ENCODE measurements at regions not wholly inside any gene's neighbourhood (a gene's known extent, or its start where the extent isn't known, plus 50 kb on each side); places are given as distances from the start of the nearest gene placed in this dataset.

DNA sequence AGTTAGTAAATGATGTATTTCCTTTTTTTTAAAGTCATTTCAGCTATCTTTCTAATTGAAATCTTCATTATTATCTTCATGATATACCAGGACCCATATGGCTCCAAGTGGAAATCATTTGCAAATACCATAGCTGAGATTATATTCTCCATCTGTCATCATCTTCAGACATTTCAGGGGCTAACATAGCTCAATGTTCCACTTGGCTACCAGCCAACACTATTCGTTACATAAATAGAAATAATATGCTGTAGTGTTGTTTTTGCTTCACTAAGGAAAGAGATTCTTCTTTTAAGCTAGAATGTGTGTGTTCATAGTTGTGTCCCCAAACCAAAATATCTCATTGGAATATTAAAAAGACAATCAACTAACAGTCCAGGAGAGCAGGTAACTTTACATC is 225.1 kb downstream of the DIO2 start:
- Histone ChIP-seq H3K27me3 (ENCODE audit: insufficient read depth, low read length) (peaks cover 25% of the 10 kb centered on the region; the same call in 1 of the 2 replicates), H2BK120ac (ENCODE audit: low read depth, low read length, poor library complexity, severe bottlenecking) (no peak overlapping the region), H3K23me2 (ENCODE audit: insufficient read length, low read depth, low read length, poor library complexity, severe bottlenecking) (no peaks in the 10 kb centered on the region), H2BK15ac (ENCODE audit: low read depth, low read length) (no peak overlapping the region), H4K20me1 (ENCODE audit: control insufficient read depth, insufficient read depth, insufficient read length) (no peaks in the 10 kb centered on the region), H3K14ac (ENCODE audit: insufficient read depth, low read length) (no peak overlapping the region), H2BK5ac (ENCODE audit: insufficient read length, low read length) (no peak overlapping the region), H3K27ac (ENCODE audit: insufficient read length, low read depth, low read length) (no peak overlapping the region), H3K79me2 (ENCODE audit: insufficient read depth, low read length) (no peaks in the 10 kb centered on the region; the same call in 1 of the 2 replicates), H2AFZ (ENCODE audit: low read length) (no peak overlapping the region), H4K91ac (ENCODE audit: insufficient read length, low read depth, low read length) (no peak overlapping the region), H3K4me1 (ENCODE audit: insufficient read depth, low read length) (no peaks in the 10 kb centered on the region), H3K79me1 (ENCODE audit: insufficient read depth, low read depth, low read length, poor library complexity, severe bottlenecking) (no peaks in the 10 kb centered on the region), H4K5ac (ENCODE audit: insufficient read length, low read depth, low read length) (no peak overlapping the region), H3K9me3 (ENCODE audit: control insufficient read depth, low read depth, low read length) (no peaks in the 10 kb centered on the region), H2AK5ac (ENCODE audit: insufficient read length, low read length) (no peak overlapping the region), H3K4ac (ENCODE audit: low read depth, low read length) (no peak overlapping the region), H3T11ph (ENCODE audit: low read length) (no peak overlapping the region), H2BK20ac (ENCODE audit: low read depth, low read length, poor library complexity, severe bottlenecking) (no peak overlapping the region), H3K23ac (ENCODE audit: insufficient read length, low read depth, low read length) (no peak overlapping the region), H2BK12ac (ENCODE audit: insufficient read length, low read depth, low read length) (no peak overlapping the region), H4K8ac (replicated peaks; ENCODE audit: insufficient read length, low read depth, low read length) (no peak overlapping the region), H3K4me2 (ENCODE audit: insufficient read depth, insufficient read length, low read length) (no peak overlapping the region), H3K9ac (ENCODE audit: extremely low read depth, insufficient read length, low read length) (no peak overlapping the region), H3K18ac (ENCODE audit: insufficient read length, low read depth, low read length) (no peak overlapping the region), H3K56ac (ENCODE audit: insufficient read length, low read depth, low read length) (no peak overlapping the region)
- Mint-ChIP-seq H3K36me3 (ENCODE audit: insufficient read depth in 1 of 3, low read depth in 3 of 3) (no peaks in the 10 kb centered on the region), H3K27ac (no peak overlapping the region), H3K27me3 (ENCODE audit: low read depth) (peaks cover 63% of the 10 kb centered on the region), H3K4me3 (no peak overlapping the region), H3K4me1 (peaks cover 0 to 5% of the 10 kb centered on the region in 2 experiments; a peak in 2 of 4 replicates), H3K9me3 (no peaks in the 10 kb centered on the region; a peak in 1 of 5 replicates)
- TF ChIP-seq, protein P1, sequence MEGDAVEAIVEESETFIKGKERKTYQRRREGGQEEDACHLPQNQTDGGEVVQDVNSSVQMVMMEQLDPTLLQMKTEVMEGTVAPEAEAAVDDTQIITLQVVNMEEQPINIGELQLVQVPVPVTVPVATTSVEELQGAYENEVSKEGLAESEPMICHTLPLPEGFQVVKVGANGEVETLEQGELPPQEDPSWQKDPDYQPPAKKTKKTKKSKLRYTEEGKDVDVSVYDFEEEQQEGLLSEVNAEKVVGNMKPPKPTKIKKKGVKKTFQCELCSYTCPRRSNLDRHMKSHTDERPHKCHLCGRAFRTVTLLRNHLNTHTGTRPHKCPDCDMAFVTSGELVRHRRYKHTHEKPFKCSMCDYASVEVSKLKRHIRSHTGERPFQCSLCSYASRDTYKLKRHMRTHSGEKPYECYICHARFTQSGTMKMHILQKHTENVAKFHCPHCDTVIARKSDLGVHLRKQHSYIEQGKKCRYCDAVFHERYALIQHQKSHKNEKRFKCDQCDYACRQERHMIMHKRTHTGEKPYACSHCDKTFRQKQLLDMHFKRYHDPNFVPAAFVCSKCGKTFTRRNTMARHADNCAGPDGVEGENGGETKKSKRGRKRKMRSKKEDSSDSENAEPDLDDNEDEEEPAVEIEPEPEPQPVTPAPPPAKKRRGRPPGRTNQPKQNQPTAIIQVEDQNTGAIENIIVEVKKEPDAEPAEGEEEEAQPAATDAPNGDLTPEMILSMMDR (conservative IDR thresholded peaks at IDR 0.05), result no peak
- DNase-seq, result no peak
- no CpG with 5 or more reads among the region's 1 CpG for WGBS (ENCODE audit: extremely low coverage, insufficient read length, low lambda C conversion rate)

Data from H9 (cell line).